ENCODE measurements at regions not wholly inside any gene's neighbourhood (a gene's known extent, or its start where the extent isn't known, plus 50 kb on each side); places are given as distances from the start of the nearest gene placed in this dataset.

GRCh38 chr10:78813998-78814399 is 254.8 kb upstream of the ZMIZ1 start:
- no peak for TF ChIP-seq ZNF274 (IDR thresholded peaks at IDR 0.05; ENCODE audit: low read depth, low read length)
- TF ChIP-seq SP1 (IDR thresholded peaks at IDR 0.05; ENCODE audit: low read depth), result no peak

Data from HCT116 (cell line).